Smooth muscle cell (in vitro differentiated cells): ENCODE measurements at regions not wholly inside any gene's neighbourhood (a gene's known extent, or its start where the extent isn't known, plus 50 kb on each side); places are given as distances from the start of the nearest gene placed in this dataset.

Experiments
- DNase-seq: peaks from one replicate; lab custom pipeline; 2025; ENCODE audit not compliant: unreplicated experiment; lab: John Stamatoyannopoulos, UW
- H2AFZ ChIP-seq: fragments of 200-600 bp; sonication (generic); 2 replicates; pipeline ENCODE4 v1.6.0; 2016; ENCODE audit warnings: antibody characterized with exemption, low read depth, mild to moderate bottlenecking
- H3F3A ChIP-seq: fragments of 200-600 bp; sonication (generic); 2 replicates; pipeline ENCODE4 v1.6.0; 2017; ENCODE audit warnings: antibody characterized with exemption, low read depth
- H3K27ac ChIP-seq: fragments of 200-600 bp; sonication (generic); 2 replicates; pipeline ENCODE4 v1.5.1; 2016; ENCODE audit warnings: low read depth, mild to moderate bottlenecking
- H3K27me3 ChIP-seq: fragments of 200-600 bp; sonication (generic); 2 replicates; pipeline ENCODE4 v1.6.1; 2016; ENCODE audit warnings: low read depth, mild to moderate bottlenecking
- H3K36me3 ChIP-seq: fragments of 200-600 bp; sonication (generic); 2 replicates; pipeline ENCODE4 v1.5.1; 2016; ENCODE audit warnings: low read depth
- H3K4me1 ChIP-seq: fragments of 200-600 bp; sonication (generic); 2 replicates; pipeline ENCODE4 v1.5.1; 2016; ENCODE audit warnings: low read depth
- H3K4me2 ChIP-seq: fragments of 200-600 bp; sonication (generic); 2 replicates; pipeline ENCODE4 v1.6.0; 2016; ENCODE audit warnings: mild to moderate bottlenecking
- H3K4me3 ChIP-seq: fragments of 200-600 bp; sonication (generic); 2 replicates; pipeline ENCODE4 v1.5.1; 2016; ENCODE audit warnings: mild to moderate bottlenecking
- H3K79me2 ChIP-seq: fragments of 200-600 bp; sonication (generic); 2 replicates; pipeline ENCODE4 v1.6.0; 2016; ENCODE audit warnings: low read depth, mild to moderate bottlenecking
- H3K9ac ChIP-seq: fragments of 200-600 bp; sonication (generic); 2 replicates; pipeline ENCODE4 v1.6.0; 2016; ENCODE audit warnings: low read depth
- H3K9me3 ChIP-seq: fragments of 200-600 bp; sonication (generic); replicated peaks from 2 replicates; pipeline ENCODE4 v1.5.1; 2016; ENCODE audit warnings: low read depth
- H4K20me1 ChIP-seq: fragments of 200-600 bp; sonication (generic); 2 replicates; pipeline ENCODE4 v1.6.0; 2016; ENCODE audit warnings: low read depth
- WGBS: methylation state at CpG from one replicate; pipeline ENCODE4 v1.1.7; 2016; ENCODE audit warnings: low lambda C conversion rate; 5-methylcytosine and 5-hydroxymethylcytosine counted together
- TF ChIP-seq, protein P1 (sequence below): fragments of 200-600 bp; sonication (generic); IDR thresholded peaks from 2 replicates; pipeline ENCODE4 v1.5.1; 2017; ENCODE audit warnings: borderline replicate concordance, mild to moderate bottlenecking, antibody characterized with exemption; ENCODE audit not compliant: insufficient read depth, poor library complexity, severe bottlenecking

DNA sequence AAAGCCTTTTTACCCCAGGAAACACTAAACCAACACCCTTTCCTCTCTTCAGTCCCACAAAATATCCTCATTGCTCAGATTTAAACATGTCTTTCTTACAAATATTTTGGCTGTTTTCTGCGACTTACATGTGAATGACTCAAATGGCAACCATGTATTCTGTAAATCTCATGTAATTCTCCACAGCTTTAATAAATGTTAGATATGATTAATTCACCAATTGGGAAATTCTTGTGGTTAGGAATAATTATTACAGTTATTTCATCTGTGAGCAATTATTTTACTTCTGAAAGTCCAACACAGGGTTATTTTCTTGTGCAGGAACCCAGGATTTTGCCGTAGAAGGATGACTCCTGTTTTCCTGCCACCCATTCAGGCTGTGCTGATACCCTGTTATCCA lies 431.5 kb downstream of the LMO4 start:
- Histone ChIP-seq H3K79me2 (no peaks in the 10 kb centered on the region), H3K4me1 (no peaks in the 10 kb centered on the region), H3K4me3 (no peak overlapping the region), H3K27ac (peak overlapping the region; percentile 22), H3K9ac (no peak overlapping the region), H3K27me3 (no peaks in the 10 kb centered on the region), H3F3A (no peaks in the 10 kb centered on the region), H3K36me3 (no peaks in the 10 kb centered on the region), H3K4me2 (peak overlapping the region; percentile 25), H4K20me1 (no peaks in the 10 kb centered on the region), H2AFZ (no peak overlapping the region), H3K9me3 (no peaks in the 10 kb centered on the region)
- WGBS = 41% methylated on average over 2 of the region's 2 CpGs
- TF ChIP-seq, protein P1, sequence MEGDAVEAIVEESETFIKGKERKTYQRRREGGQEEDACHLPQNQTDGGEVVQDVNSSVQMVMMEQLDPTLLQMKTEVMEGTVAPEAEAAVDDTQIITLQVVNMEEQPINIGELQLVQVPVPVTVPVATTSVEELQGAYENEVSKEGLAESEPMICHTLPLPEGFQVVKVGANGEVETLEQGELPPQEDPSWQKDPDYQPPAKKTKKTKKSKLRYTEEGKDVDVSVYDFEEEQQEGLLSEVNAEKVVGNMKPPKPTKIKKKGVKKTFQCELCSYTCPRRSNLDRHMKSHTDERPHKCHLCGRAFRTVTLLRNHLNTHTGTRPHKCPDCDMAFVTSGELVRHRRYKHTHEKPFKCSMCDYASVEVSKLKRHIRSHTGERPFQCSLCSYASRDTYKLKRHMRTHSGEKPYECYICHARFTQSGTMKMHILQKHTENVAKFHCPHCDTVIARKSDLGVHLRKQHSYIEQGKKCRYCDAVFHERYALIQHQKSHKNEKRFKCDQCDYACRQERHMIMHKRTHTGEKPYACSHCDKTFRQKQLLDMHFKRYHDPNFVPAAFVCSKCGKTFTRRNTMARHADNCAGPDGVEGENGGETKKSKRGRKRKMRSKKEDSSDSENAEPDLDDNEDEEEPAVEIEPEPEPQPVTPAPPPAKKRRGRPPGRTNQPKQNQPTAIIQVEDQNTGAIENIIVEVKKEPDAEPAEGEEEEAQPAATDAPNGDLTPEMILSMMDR = no peak
- no peak for DNase-seq

DNA sequence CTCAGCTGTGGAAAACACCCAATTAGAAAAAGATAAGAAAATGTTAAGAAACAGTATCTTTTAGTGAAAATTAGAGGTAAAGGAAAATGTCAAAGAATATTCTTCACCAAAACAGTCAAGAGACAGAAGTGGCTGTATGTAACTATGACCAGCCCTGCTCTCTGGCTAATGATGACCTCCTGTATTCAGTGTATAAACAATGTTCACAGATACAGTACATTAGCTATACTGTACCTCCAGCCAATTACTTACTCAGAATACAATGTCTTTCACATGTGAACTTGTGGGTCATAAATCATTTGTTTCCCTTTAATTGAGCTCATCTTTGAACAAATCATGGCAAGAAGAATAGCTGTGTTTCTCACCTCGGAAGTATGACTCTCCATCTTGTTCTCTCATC lies 432.0 kb downstream of the LMO4 start:
- Histone ChIP-seq H3K9me3 (no peaks in the 10 kb centered on the region), H2AFZ (no peak overlapping the region), H3F3A (no peaks in the 10 kb centered on the region), H4K20me1 (no peaks in the 10 kb centered on the region), H3K27me3 (no peaks in the 10 kb centered on the region), H3K4me2 (peak overlapping the region; percentile 25), H3K4me3 (no peak overlapping the region), H3K9ac (no peak overlapping the region), H3K79me2 (no peaks in the 10 kb centered on the region), H3K4me1 (no peaks in the 10 kb centered on the region), H3K27ac (peak overlapping the region; percentile 22), H3K36me3 (no peaks in the 10 kb centered on the region)
- WGBS = 97% methylated on average over 1 of the region's 1 CpG
- DNase-seq = no peak
- TF ChIP-seq, protein P1 = no peak

DNA sequence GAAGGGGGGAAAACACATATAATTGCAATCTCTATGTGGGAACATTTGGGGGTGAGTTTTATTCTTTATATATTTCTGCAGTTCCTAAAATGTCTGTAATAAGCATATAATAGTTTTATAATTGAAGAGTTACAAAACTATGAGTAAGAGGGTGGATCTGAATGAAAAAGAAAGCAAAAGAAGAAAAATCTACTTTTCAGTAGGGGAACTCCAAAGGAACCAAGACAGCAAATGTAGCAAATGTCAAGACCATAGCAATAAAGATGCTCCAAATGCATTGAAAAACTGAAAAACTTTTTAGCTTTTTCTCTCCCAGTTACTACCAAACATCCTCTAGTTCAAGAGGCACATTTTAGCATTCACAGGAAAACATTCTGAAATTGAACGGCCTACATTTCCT lies 434.8 kb downstream of the LMO4 start:
- H3K4me1 ChIP-seq = no peaks in the 10 kb centered on the region
- H3K9me3 ChIP-seq = no peaks in the 10 kb centered on the region
- 90% methylated on average over 1 of the region's 1 CpG for WGBS
- no peak for DNase-seq
- H3K4me2 ChIP-seq = no peak overlapping the region
- no peaks in the 10 kb centered on the region for H4K20me1 ChIP-seq
- no peak overlapping the region for H3K9ac ChIP-seq
- H2AFZ ChIP-seq = peak overlapping the region; percentile 26
- H3K36me3 ChIP-seq = no peaks in the 10 kb centered on the region
- no peaks in the 10 kb centered on the region for H3F3A ChIP-seq
- no peaks in the 10 kb centered on the region for H3K79me2 ChIP-seq
- no peaks in the 10 kb centered on the region for H3K27me3 ChIP-seq
- no peak overlapping the region for H3K27ac ChIP-seq
- TF ChIP-seq, protein P1 = no peak
- H3K4me3 ChIP-seq = no peak overlapping the region

DNA sequence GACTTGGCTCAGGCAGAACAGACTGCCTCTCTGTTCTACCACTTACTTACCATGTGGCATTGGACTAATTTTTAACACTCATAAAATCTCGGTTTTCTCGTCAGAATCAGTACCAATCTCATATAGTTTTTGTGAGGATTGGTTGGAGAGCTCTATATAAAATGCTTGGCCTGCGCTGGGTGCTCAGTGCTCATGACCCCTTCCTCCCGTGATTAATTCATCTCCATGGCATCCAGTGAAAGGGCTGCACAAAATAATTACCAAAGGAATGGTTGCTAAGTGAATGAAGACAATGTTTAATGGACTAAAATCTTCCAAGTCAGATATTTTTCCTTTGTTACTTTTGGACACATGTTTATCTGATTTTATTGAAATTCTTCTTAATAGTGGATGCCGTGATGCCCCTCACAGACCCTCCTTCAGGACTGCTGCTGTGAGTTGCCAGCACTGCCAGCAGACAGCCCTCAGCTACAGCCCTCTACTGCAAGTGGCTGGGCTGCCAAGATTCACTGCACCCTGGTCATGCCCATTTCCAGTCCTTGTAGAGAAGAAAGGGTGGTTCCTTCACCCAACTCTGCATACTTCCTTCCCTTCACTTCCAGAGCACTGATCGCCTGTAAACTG lies 436.5 kb downstream of the LMO4 start:
- H2AFZ ChIP-seq = no peak overlapping the region
- no peaks in the 10 kb centered on the region for H3K27me3 ChIP-seq
- no peaks in the 10 kb centered on the region for H3K4me1 ChIP-seq
- TF ChIP-seq, protein P1 = no peak
- no peaks in the 10 kb centered on the region for H3K9me3 ChIP-seq
- no peaks in the 10 kb centered on the region for H4K20me1 ChIP-seq
- no peak for DNase-seq
- peaks cover 4% of the 10 kb centered on the region for H3K36me3 ChIP-seq
- no peak overlapping the region for H3K9ac ChIP-seq
- 80% methylated on average over 6 of the region's 6 CpGs for WGBS
- no peak overlapping the region for H3K27ac ChIP-seq
- no peaks in the 10 kb centered on the region for H3F3A ChIP-seq
- H3K4me3 ChIP-seq = no peak overlapping the region
- H3K79me2 ChIP-seq = no peaks in the 10 kb centered on the region
- H3K4me2 ChIP-seq = no peak overlapping the region
